H9 (cell line): ENCODE measurements at regions not wholly inside any gene's neighbourhood (a gene's known extent, or its start where the extent isn't known, plus 50 kb on each side); places are given as distances from the start of the nearest gene placed in this dataset.

Experiments
- DNase-seq: peaks from one replicate; pipeline ENCODE4 v3.0.0-alpha.2; 2017
- H2AFZ ChIP-seq: one replicate; pipeline ENCODE4 v1.6.1; 2013; ENCODE audit warnings: mild to moderate bottlenecking, low read length, control low read depth, moderate library complexity
- H2AK5ac ChIP-seq: 2 replicates; pipeline ENCODE4 v1.6.1; 2013; ENCODE audit warnings: low read length, control low read depth, mixed read lengths; ENCODE audit not compliant: insufficient read length
- H2BK120ac ChIP-seq: one replicate; pipeline ENCODE4 v1.6.1; 2013; ENCODE audit warnings: low read depth, mild to moderate bottlenecking, low read length, control low read depth, inconsistent platforms; ENCODE audit not compliant: poor library complexity, severe bottlenecking
- H2BK12ac ChIP-seq: 2 replicates; pipeline ENCODE4 v1.6.1; 2013; ENCODE audit warnings: low read length, control low read depth, mixed read lengths, low read depth; ENCODE audit not compliant: insufficient read length
- H2BK15ac ChIP-seq: 2 replicates; pipeline ENCODE4 v1.6.1; 2013; ENCODE audit warnings: low read depth, low read length, control low read depth
- H2BK20ac ChIP-seq: one replicate; pipeline ENCODE4 v1.6.1; 2013; ENCODE audit warnings: low read depth, mild to moderate bottlenecking, low read length, control low read depth, inconsistent platforms; ENCODE audit not compliant: poor library complexity, severe bottlenecking
- H2BK5ac ChIP-seq: 2 replicates; pipeline ENCODE4 v1.6.1; 2013; ENCODE audit warnings: low read length, control low read depth, mixed read lengths; ENCODE audit not compliant: insufficient read length
- H3K14ac ChIP-seq: 2 replicates; pipeline ENCODE4 v1.6.1; 2013; ENCODE audit warnings: low read length, control low read depth; ENCODE audit not compliant: insufficient read depth
- H3K18ac ChIP-seq: 2 replicates; pipeline ENCODE4 v1.6.1; 2013; ENCODE audit warnings: low read depth, mild to moderate bottlenecking, mixed read lengths, low read length, control low read depth; ENCODE audit not compliant: insufficient read length
- H3K23ac ChIP-seq: 2 replicates; pipeline ENCODE4 v1.6.1; 2013; ENCODE audit warnings: low read length, control low read depth, mixed read lengths, low read depth; ENCODE audit not compliant: insufficient read length
- H3K23me2 ChIP-seq: 2 replicates; pipeline ENCODE4 v1.6.1; 2013; ENCODE audit warnings: low read depth, mild to moderate bottlenecking, mixed read lengths, low read length, control low read depth; ENCODE audit not compliant: insufficient read length, poor library complexity, severe bottlenecking
- H3K27ac ChIP-seq: 2 replicates; pipeline ENCODE4 v1.5.1; 2013; ENCODE audit warnings: low read length, control low read depth, mixed read lengths, low read depth; ENCODE audit not compliant: insufficient read length
- H3K27me3 ChIP-seq: 2 replicates; pipeline ENCODE4 v1.6.1; 2013; ENCODE audit warnings: low read length, control low read depth, inconsistent platforms; ENCODE audit not compliant: insufficient read depth
- H3K4ac ChIP-seq: 2 replicates; pipeline ENCODE4 v1.6.1; 2013; ENCODE audit warnings: low read depth, mild to moderate bottlenecking, control low read depth, inconsistent platforms, low read length, moderate library complexity
- H3K4me1 ChIP-seq: 2 replicates; pipeline ENCODE4 v1.6.1; 2013; ENCODE audit warnings: low read length, control low read depth, inconsistent platforms; ENCODE audit not compliant: insufficient read depth
- H3K4me2 ChIP-seq: 2 replicates; pipeline ENCODE4 v1.6.1; 2013; ENCODE audit warnings: low read length, control low read depth, mixed read lengths; ENCODE audit not compliant: insufficient read length, insufficient read depth
- H3K56ac ChIP-seq: 2 replicates; pipeline ENCODE4 v1.6.1; 2013; ENCODE audit warnings: low read depth, mild to moderate bottlenecking, mixed read lengths, low read length, control low read depth; ENCODE audit not compliant: insufficient read length
- H3K79me1 ChIP-seq: 2 replicates; pipeline ENCODE4 v1.6.1; 2013; ENCODE audit warnings: low read depth, mild to moderate bottlenecking, moderate library complexity, low read length, control low read depth, inconsistent platforms; ENCODE audit not compliant: insufficient read depth, poor library complexity, severe bottlenecking
- H3K79me2 ChIP-seq: 2 replicates; pipeline ENCODE4 v1.6.1; 2013; ENCODE audit warnings: low read length, control low read depth, inconsistent platforms; ENCODE audit not compliant: insufficient read depth
- H3K9ac ChIP-seq: 2 replicates; pipeline ENCODE4 v1.6.1; 2013; ENCODE audit warnings: low read length, control low read depth, mixed read lengths; ENCODE audit not compliant: insufficient read length; ENCODE audit errors: extremely low read depth
- H3K9me3 ChIP-seq: one replicate; pipeline ENCODE4 v1.6.1; 2013; ENCODE audit warnings: low read depth, low read length, inconsistent platforms; ENCODE audit not compliant: control insufficient read depth
- H3T11ph ChIP-seq: one replicate; pipeline ENCODE4 v1.6.1; 2013; ENCODE audit warnings: mild to moderate bottlenecking, low read length, control low read depth, inconsistent platforms
- H4K20me1 ChIP-seq: one replicate; pipeline ENCODE4 v1.6.1; 2013; ENCODE audit not compliant: control insufficient read depth, insufficient read length, insufficient read depth
- H4K5ac ChIP-seq: 2 replicates; pipeline ENCODE4 v1.6.1; 2013; ENCODE audit warnings: low read depth, mild to moderate bottlenecking, mixed read lengths, low read length, control low read depth; ENCODE audit not compliant: insufficient read length
- H4K8ac ChIP-seq: replicated peaks from 2 replicates; pipeline ENCODE4 v1.6.1; 2013; ENCODE audit warnings: low read length, control low read depth, mixed read lengths, low read depth; ENCODE audit not compliant: insufficient read length
- H4K91ac ChIP-seq: 2 replicates; pipeline ENCODE4 v1.6.1; 2013; ENCODE audit warnings: low read depth, mild to moderate bottlenecking, moderate library complexity, mixed read lengths, low read length, control low read depth; ENCODE audit not compliant: insufficient read length
- H3K27ac Mint-ChIP-seq, 3 experiments: 2 replicates in 2 of 3; 3 replicates in 1 of 3; pipeline ENCODE4 v1.8.0; 2020 to 2021; ENCODE audit warnings: mixed read lengths in 3 of 3, mild to moderate bottlenecking in 1 of 3, moderate library complexity in 1 of 3
- H3K27me3 Mint-ChIP-seq: 2 replicates; pipeline ENCODE4 v1.8.0; 2021; ENCODE audit warnings: low read depth, mild to moderate bottlenecking, moderate library complexity, mixed read lengths
- H3K36me3 Mint-ChIP-seq, 3 experiments: 2 replicates in 2 of 3; 3 replicates in 1 of 3; pipeline ENCODE4 v1.8.0; 2020 to 2021; ENCODE audit warnings: low read depth in 3 of 3, mixed read lengths in 3 of 3; ENCODE audit not compliant: insufficient read depth in 1 of 3
- H3K4me1 Mint-ChIP-seq, 2 experiments: 2 replicates each; pipeline ENCODE4 v1.8.0; 2020; ENCODE audit warnings: mixed read lengths in 2 of 2
- H3K4me3 Mint-ChIP-seq, 2 experiments: 2 replicates in 1 of 2; 3 replicates in 1 of 2; pipeline ENCODE4 v1.8.0; 2020 to 2021; ENCODE audit warnings: mild to moderate bottlenecking in 2 of 2, mixed read lengths in 2 of 2, moderate library complexity in 1 of 2
- H3K9me3 Mint-ChIP-seq, 2 experiments: 2 replicates in 1 of 2; 3 replicates in 1 of 2; pipeline ENCODE4 v1.8.0; 2020; ENCODE audit warnings: mild to moderate bottlenecking in 2 of 2, mixed read lengths in 2 of 2, moderate library complexity in 1 of 2
- WGBS: extraction: QIAGEN DNeasy Blood & Tissue Kit; methylation state at CpG from one replicate; pipeline ENCODE4 v1.1.7; 2013; ENCODE audit warnings: missing lambda C conversion rate, low lambda C conversion rate, mixed read lengths; ENCODE audit not compliant: insufficient read length; ENCODE audit errors: extremely low coverage; 5-methylcytosine and 5-hydroxymethylcytosine counted together
- TF ChIP-seq, protein P1 (sequence below): fragments of 200-600 bp; sonication (generic); conservative IDR thresholded peaks from 3 replicates; pipeline ENCODE4 v1.8.0; 2021; ENCODE audit warnings: antibody characterized with exemption, mild to moderate bottlenecking

DNA sequence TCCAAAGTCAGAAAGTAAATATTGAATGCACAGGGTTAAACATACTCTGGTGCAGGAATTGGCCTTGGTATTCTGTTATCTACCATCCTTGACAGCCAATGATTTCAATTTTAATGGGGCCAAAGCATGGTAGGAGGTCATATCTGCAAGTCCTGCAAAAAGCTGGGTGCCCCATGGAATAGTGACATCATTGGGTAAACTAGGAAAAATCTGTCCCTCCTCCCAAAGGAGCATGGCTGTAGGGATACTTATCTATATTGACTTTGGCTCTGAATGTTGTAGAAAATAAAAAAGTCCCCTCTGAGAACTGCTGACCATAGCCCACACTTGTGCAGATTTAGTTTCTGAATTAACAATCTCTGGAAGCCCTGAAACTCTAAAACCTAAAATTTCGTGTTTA, 403.2 kb upstream of the SEL1L start:
- Mint-ChIP-seq H3K27me3 (no peaks in the 10 kb centered on the region), H3K9me3 (no peaks in the 10 kb centered on the region), H3K4me3 (no peak overlapping the region), H3K27ac (no peak overlapping the region), H3K36me3 (no peaks in the 10 kb centered on the region), H3K4me1 (peaks cover 7 to 8% of the 10 kb centered on the region in 2 experiments)
- Histone ChIP-seq H2AFZ (no peak overlapping the region), H3K27ac (no peak overlapping the region), H3K79me2 (no peaks in the 10 kb centered on the region), H4K8ac (no peak overlapping the region), H4K91ac (no peak overlapping the region), H2BK15ac (no peak overlapping the region), H3K9ac (no peak overlapping the region), H3K14ac (no peak overlapping the region), H3K23me2 (no peaks in the 10 kb centered on the region), H3K9me3 (no peaks in the 10 kb centered on the region), H3K18ac (no peak overlapping the region), H3K56ac (no peak overlapping the region), H3K4me1 (no peaks in the 10 kb centered on the region), H3K23ac (no peak overlapping the region), H3K79me1 (no peaks in the 10 kb centered on the region), H2BK120ac (no peak overlapping the region), H2BK20ac (no peak overlapping the region), H3K27me3 (no peaks in the 10 kb centered on the region), H3K4ac (no peak overlapping the region), H2BK12ac (no peak overlapping the region), H2AK5ac (no peak overlapping the region), H4K20me1 (no peaks in the 10 kb centered on the region), H2BK5ac (no peak overlapping the region), H4K5ac (no peak overlapping the region), H3T11ph (no peak overlapping the region), H3K4me2 (no peak overlapping the region)
- no peak for DNase-seq
- WGBS, result no CpG with 5 or more reads among the region's 1 CpG
- TF ChIP-seq, protein P1, sequence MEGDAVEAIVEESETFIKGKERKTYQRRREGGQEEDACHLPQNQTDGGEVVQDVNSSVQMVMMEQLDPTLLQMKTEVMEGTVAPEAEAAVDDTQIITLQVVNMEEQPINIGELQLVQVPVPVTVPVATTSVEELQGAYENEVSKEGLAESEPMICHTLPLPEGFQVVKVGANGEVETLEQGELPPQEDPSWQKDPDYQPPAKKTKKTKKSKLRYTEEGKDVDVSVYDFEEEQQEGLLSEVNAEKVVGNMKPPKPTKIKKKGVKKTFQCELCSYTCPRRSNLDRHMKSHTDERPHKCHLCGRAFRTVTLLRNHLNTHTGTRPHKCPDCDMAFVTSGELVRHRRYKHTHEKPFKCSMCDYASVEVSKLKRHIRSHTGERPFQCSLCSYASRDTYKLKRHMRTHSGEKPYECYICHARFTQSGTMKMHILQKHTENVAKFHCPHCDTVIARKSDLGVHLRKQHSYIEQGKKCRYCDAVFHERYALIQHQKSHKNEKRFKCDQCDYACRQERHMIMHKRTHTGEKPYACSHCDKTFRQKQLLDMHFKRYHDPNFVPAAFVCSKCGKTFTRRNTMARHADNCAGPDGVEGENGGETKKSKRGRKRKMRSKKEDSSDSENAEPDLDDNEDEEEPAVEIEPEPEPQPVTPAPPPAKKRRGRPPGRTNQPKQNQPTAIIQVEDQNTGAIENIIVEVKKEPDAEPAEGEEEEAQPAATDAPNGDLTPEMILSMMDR, result no peak
